Psoas muscle (tissue), 7 donors: ENCODE measurements at regions not wholly inside any gene's neighbourhood (a gene's known extent, or its start where the extent isn't known, plus 50 kb on each side); places are given as distances from the start of the nearest gene placed in this dataset.

Experiments used
- ATAC-seq, 4 donors: fragments of 200-7000 bp; cut with Tn5 transposase; one replicate each; pipeline ENCODE4 v1.9.1; 2020; ENCODE audit warnings: moderate library complexity in 3 of 4, mild to moderate bottlenecking in 2 of 4
- DNase-seq, 2 donors: peaks; one replicate each; pipeline ENCODE4 v3.0.0-alpha.2; 2020
- H3K27ac ChIP-seq: fragments of 200-600 bp; one replicate; pipeline ENCODE4 v1.8.0; 2022
- H3K27me3 ChIP-seq, 3 donors: fragments of 200-600 bp in 1 of 3; one replicate each; pipeline versions ENCODE4 v1.6.1 to v1.8.0; 2013 to 2022; ENCODE audit warnings: low read length in 2 of 3, mild to moderate bottlenecking in 2 of 3, moderate library complexity in 1 of 3; ENCODE audit not compliant: insufficient read depth in 3 of 3
- H3K36me3 ChIP-seq, 2 donors: fragments of 200-600 bp in 1 of 2; one replicate each; pipeline versions ENCODE4 v1.6.1 to v1.8.0; 2013 to 2022; ENCODE audit warnings: low read depth in 1 of 2, mild to moderate bottlenecking in 1 of 2, moderate library complexity in 1 of 2; ENCODE audit not compliant: insufficient read depth in 1 of 2
- H3K4me1 ChIP-seq: fragments of 200-600 bp; one replicate; pipeline ENCODE4 v1.8.0; 2022
- H3K4me3 ChIP-seq: fragments of 200-600 bp; one replicate; pipeline ENCODE4 v1.8.0; 2022; ENCODE audit warnings: mild to moderate bottlenecking
- H3K9me3 ChIP-seq: fragments of 200-600 bp; one replicate; pipeline ENCODE4 v1.8.0; 2022
- CTCF ChIP-seq: fragments of 200-600 bp; IDR thresholded peaks from one replicate; pipeline ENCODE4 v1.8.0; 2022; ENCODE audit warnings: antibody characterized with exemption
- whole genome bisulfite sequencing, 3 donors: extraction: QIAGEN DNeasy Blood & Tissue Kit; methylation state at CpG; one replicate each; pipeline versions ENCODE4 v1.1.6 to v1.1.7; 2013; 5-methylcytosine and 5-hydroxymethylcytosine counted together
- intact Hi-C, 2 donors: fragments of 100-400 bp; cut with DNase I; formaldehyde crosslinking; loops; one replicate each; pipeline versions ENCODE4 v1.11.0 to v1.14.2; 2022
- donor health status: healthy with polysubstance abuse.
- donor health status: DM: no; HTN: no; CAD: no; lungs with moderate emphysema.
- donor health status: Bipolar disorder and iron deficiency.
- donor health status: healthy.
- donor health status: DM: yes; HTN: yes; CAD: no.
- donor health status: DM: no; HTN: no; CAD: no.
- donor health status: DM: yes; HTN: yes; CAD: no.

GRCh38 chr6:10302566-10303235, 112.2 kb downstream of the TFAP2A start:
- Histone ChIP-seq H3K4me3 (no peak overlapping the region), H3K9me3 (no peaks in the 10 kb centered on the region), H3K36me3 (no peaks in the 10 kb centered on the region), H3K27me3 (peaks cover 0 to 1% (median 0%) of the 10 kb centered on the region in 3 donors), H3K27ac (no peak overlapping the region), H3K4me1 (no peaks in the 10 kb centered on the region)
- no peak for TF ChIP-seq CTCF
- DNase-seq (no peak), ATAC-seq (no peak)
- intact Hi-C loops = no loop called here
- 66 to 69% (median 68%) methylated on average over 6 of the region's 6 CpGs for WGBS, 3 donors

- Histone ChIP-seq H3K4me1 (no peaks in the 10 kb centered on the region), H3K27ac (no peak overlapping the region), H3K4me3 (no peak overlapping the region), H3K9me3 (no peaks in the 10 kb centered on the region), H3K27me3 (peaks cover 0 to 1% (median 0%) of the 10 kb centered on the region in 3 donors), H3K36me3 (no peaks in the 10 kb centered on the region)
- WGBS, 3 donors = 80 to 93% (median 89%) methylated on average over 2 of the region's 2 CpGs
- no peak for ATAC-seq
- no peak for DNase-seq
- intact Hi-C loops = no loop called here
- no peak for TF ChIP-seq CTCF
These were observed 114.8 kb downstream of the TFAP2A start for GRCh38 chr6:10300071-10300470.

GRCh38 chr6:10297832-10298231, 117.0 kb downstream of the TFAP2A start:
- DNase-seq (no peak), ATAC-seq (no peak)
- no peak overlapping the region for H3K4me3 ChIP-seq
- WGBS, 3 donors = 36 to 49% (median 47%) methylated on average over 4 of the region's 4 CpGs
- no peak overlapping the region for H3K27ac ChIP-seq
- no peaks in the 10 kb centered on the region for H3K4me1 ChIP-seq
- intact Hi-C loops = no loop called here
- H3K36me3 ChIP-seq = no peaks in the 10 kb centered on the region
- H3K27me3 ChIP-seq = peaks cover 0 to 1% (median 0%) of the 10 kb centered on the region in 3 donors
- no peaks in the 10 kb centered on the region for H3K9me3 ChIP-seq
- TF ChIP-seq CTCF = no peak

GRCh38 chr6:10278746-10279145, 136.1 kb downstream of the TFAP2A start:
- Histone ChIP-seq H3K4me1 (no peaks in the 10 kb centered on the region), H3K4me3 (no peak overlapping the region), H3K27me3 (no peaks in the 10 kb centered on the region), H3K9me3 (peaks cover 8% of the 10 kb centered on the region), H3K27ac (no peak overlapping the region), H3K36me3 (no peaks in the 10 kb centered on the region)
- ATAC-seq (no peak), DNase-seq (no peak)
- TF ChIP-seq CTCF = no peak
- intact Hi-C loops = no loop called here

GRCh38 chr6:10276660-10277287, 138.1 kb downstream of the TFAP2A start:
- no peak for TF ChIP-seq CTCF
- ATAC-seq (no peak), DNase-seq (no peak)
- H3K36me3 ChIP-seq = no peaks in the 10 kb centered on the region
- H3K27me3 ChIP-seq = no peaks in the 10 kb centered on the region
- peaks cover 8% of the 10 kb centered on the region for H3K9me3 ChIP-seq
- H3K4me1 ChIP-seq = no peaks in the 10 kb centered on the region
- intact Hi-C loops = no loop called here
- WGBS, 3 donors = 36 to 51% (median 45%) methylated on average over 3 of the region's 3 CpGs
- no peak overlapping the region for H3K27ac ChIP-seq
- no peak overlapping the region for H3K4me3 ChIP-seq
